Spleen (tissue), 11 donors: ENCODE measurements at regions not wholly inside any gene's neighbourhood (a gene's known extent, or its start where the extent isn't known, plus 50 kb on each side); places are given as distances from the start of the nearest gene placed in this dataset.

Source experiments
- DNase-seq: peaks from one replicate; pipeline ENCODE4 v3.0.0-alpha.2; 2020
- H3K27ac ChIP-seq, 8 donors: fragments of 200-600 bp; sonication (generic) in 7 of 8; 1 replicate in 4 of 8; 2 replicates in 4 of 8; pipeline versions ENCODE4 v1.5.0 to v1.8.0; 2016 to 2021; ENCODE audit warnings: inconsistent platforms in 4 of 8, mild to moderate bottlenecking in 4 of 8, moderate library complexity in 1 of 8
- H3K27me3 ChIP-seq, 7 donors: fragments of 200-600 bp; sonication (generic) in 6 of 7; replicated peaks in 1 of 7; 1 replicate in 4 of 7; 2 replicates in 3 of 7; pipeline versions ENCODE4 v1.5.0 to v1.8.0; 2016 to 2021; ENCODE audit warnings: inconsistent platforms in 3 of 7, mild to moderate bottlenecking in 1 of 7
- H3K36me3 ChIP-seq, 6 donors: fragments of 200-600 bp; sonication (generic) in 5 of 6; 1 replicate in 4 of 6; 2 replicates in 2 of 6; pipeline versions ENCODE4 v1.5.0 to v1.8.0; 2016 to 2021; ENCODE audit warnings: inconsistent platforms in 2 of 6
- H3K4me1 ChIP-seq, 6 donors: fragments of 200-600 bp; sonication (generic) in 5 of 6; 1 replicate in 3 of 6; 2 replicates in 3 of 6; pipeline versions ENCODE4 v1.5.0 to v1.8.0; 2016 to 2021; ENCODE audit warnings: inconsistent platforms in 3 of 6
- H3K4me3 ChIP-seq, 8 donors: fragments of 200-600 bp; sonication (generic) in 7 of 8; 1 replicate in 4 of 8; 2 replicates in 4 of 8; pipeline versions ENCODE4 v1.5.0 to v1.8.0; 2016 to 2021; ENCODE audit warnings: inconsistent platforms in 4 of 8, mild to moderate bottlenecking in 4 of 8, moderate library complexity in 2 of 8
- H3K9me3 ChIP-seq, 8 donors: fragments of 200-600 bp; sonication (generic) in 7 of 8; 1 replicate in 4 of 8; 2 replicates in 4 of 8; pipeline versions ENCODE4 v1.5.0 to v1.8.0; 2016 to 2021; ENCODE audit warnings: inconsistent platforms in 4 of 8
- CTCF ChIP-seq, 11 experiments: fragments of 200-600 bp in 7 of 11; fragments of 450-650 bp in 4 of 11; sonication (generic) in 4 of 11; IDR thresholded peaks in 8 of 11; conservative IDR thresholded peaks in 3 of 11; 1 replicate in 7 of 11; 2 replicates in 4 of 11; pipeline versions ENCODE4 v1.4.0 to v1.8.0; 2016 to 2021; ENCODE audit warnings: antibody characterized with exemption in 11 of 11, inconsistent platforms in 4 of 11, mild to moderate bottlenecking in 1 of 11
- POLR2A ChIP-seq, 3 donors: fragments of 450-650 bp; IDR thresholded peaks; one replicate each; pipeline ENCODE4 v1.5.1; 2017; ENCODE audit warnings: antibody characterized with exemption in 3 of 3, mild to moderate bottlenecking in 1 of 3
- POLR2AphosphoS5 ChIP-seq, 3 donors: sonication (generic); formaldehyde crosslinking; IDR thresholded peaks; one replicate each; pipeline ENCODE4 v1.5.1; 2017; ENCODE audit warnings: antibody characterized with exemption in 3 of 3
- WGBS, 5 donors: extraction: QIAGEN DNeasy Blood & Tissue Kit in 3 of 5; methylation state at CpG; one replicate each; pipeline versions ENCODE4 v1.1.5 to v1.1.7; 2013 to 2018; 5-methylcytosine and 5-hydroxymethylcytosine counted together
- intact Hi-C: fragments of 100-400 bp; cut with DNase I; formaldehyde crosslinking; loops from one replicate; pipeline ENCODE4 v1.15.0; 2023; ENCODE audit warnings: low total_unique reads
- donor health status: healthy with polysubstance abuse.
- donor health status: DM: no; HTN: no; CAD: no; lungs with moderate emphysema.
- donor health status: DM: no; HTN: no; CAD: no.
- donor health status: Bipolar disorder and iron deficiency.
- donor health status: healthy.
- donor health status: DM: no; HTN: no; CAD: no.
- donor health status: DM: yes; HTN: yes; CAD: no.

- H3K4me1 ChIP-seq, result no peaks in the 10 kb centered on the region
- no peak overlapping the region for H3K4me3 ChIP-seq
- intact Hi-C loops, result no loop called here
- H3K9me3 ChIP-seq, result no peaks in the 10 kb centered on the region
- TF ChIP-seq CTCF (IDR thresholded peaks at IDR 0.05 in 8 of 11, conservative IDR thresholded peaks at IDR 0.05 in 3 of 11), result no peak
- no peak for TF ChIP-seq POLR2AphosphoS5 (IDR thresholded peaks at IDR 0.05)
- TF ChIP-seq POLR2A (IDR thresholded peaks at IDR 0.05), result no peak
- H3K27me3 ChIP-seq, result peaks cover 0 to 5% (median 0%) of the 10 kb centered on the region in 7 donors
- no peaks in the 10 kb centered on the region for H3K36me3 ChIP-seq
- DNase-seq, result no peak
- 88 to 93% (median 91%) methylated on average over 5 of the region's 5 CpGs for WGBS, 5 donors
- H3K27ac ChIP-seq, result no peak overlapping the region
These were observed 63.0 kb upstream of the THBS2 start for GRCh38 chr6:169316651-169317050.

DNA sequence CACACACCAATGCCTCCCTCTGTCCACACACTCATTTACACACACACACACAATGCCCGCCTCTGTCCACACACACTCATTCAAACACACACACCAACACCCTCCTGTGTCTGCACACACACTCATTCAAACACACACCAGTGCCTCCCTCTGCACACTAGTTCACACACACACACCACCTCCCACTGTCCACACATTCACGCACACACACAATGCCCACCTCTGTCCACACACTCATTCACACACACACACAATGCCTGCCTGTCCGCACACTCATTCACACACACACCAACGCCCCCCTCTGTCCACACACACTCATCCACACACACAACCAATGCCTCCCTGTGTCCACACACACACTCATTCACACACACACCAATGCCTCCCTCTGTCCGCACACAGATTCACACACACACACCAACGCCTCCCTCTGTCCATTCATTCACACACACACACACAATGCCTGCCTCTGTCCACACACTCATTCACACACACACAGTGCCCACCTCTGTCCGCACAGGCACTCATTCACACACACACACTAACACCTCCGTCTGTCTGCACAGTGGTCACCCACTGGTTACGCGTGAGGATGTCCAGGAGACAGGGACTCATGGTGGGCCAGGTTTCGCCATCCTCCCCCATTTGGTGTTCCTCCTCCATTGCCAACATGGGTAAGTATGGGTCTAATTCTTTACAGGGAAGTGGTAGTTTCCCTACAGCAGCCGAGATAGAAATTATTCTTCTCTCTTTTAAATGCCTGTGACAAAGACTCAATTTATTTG, 62.4 kb upstream of the THBS2 start:
- no peaks in the 10 kb centered on the region for H3K36me3 ChIP-seq
- intact Hi-C loops, result no loop called here
- no peaks in the 10 kb centered on the region for H3K27me3 ChIP-seq
- H3K27ac ChIP-seq, result no peak overlapping the region
- no peaks in the 10 kb centered on the region for H3K4me1 ChIP-seq
- H3K4me3 ChIP-seq, result no peak overlapping the region
- H3K9me3 ChIP-seq, result no peaks in the 10 kb centered on the region
- WGBS, 5 donors, result 87 to 97% (median 92%) methylated on average over 12 of the region's 12 CpGs
- no peak for DNase-seq
- TF ChIP-seq CTCF (IDR thresholded peaks at IDR 0.05 in 8 of 11, conservative IDR thresholded peaks at IDR 0.05 in 3 of 11) (no peak), POLR2AphosphoS5 (IDR thresholded peaks at IDR 0.05) (no peak), POLR2A (IDR thresholded peaks at IDR 0.05) (no peak)

- no peaks in the 10 kb centered on the region for H3K27me3 ChIP-seq
- no peak for TF ChIP-seq POLR2AphosphoS5 (IDR thresholded peaks at IDR 0.05)
- TF ChIP-seq CTCF (IDR thresholded peaks at IDR 0.05 in 8 of 11, conservative IDR thresholded peaks at IDR 0.05 in 3 of 11), result no peak
- no peak for TF ChIP-seq POLR2A (IDR thresholded peaks at IDR 0.05)
- no peaks in the 10 kb centered on the region for H3K36me3 ChIP-seq
- WGBS, 5 donors, result 88 to 96% (median 94%) methylated on average over 22 of the region's 22 CpGs
- no peak overlapping the region for H3K4me3 ChIP-seq
- H3K9me3 ChIP-seq, result no peaks in the 10 kb centered on the region
- intact Hi-C loops, result no loop called here
- no peak for DNase-seq
- H3K27ac ChIP-seq, result no peak overlapping the region
- no peaks in the 10 kb centered on the region for H3K4me1 ChIP-seq
These were observed 59.8 kb upstream of the THBS2 start for GRCh38 chr6:169313347-169314010.

- TF ChIP-seq POLR2A (IDR thresholded peaks at IDR 0.05), result no peak
- TF ChIP-seq POLR2AphosphoS5 (IDR thresholded peaks at IDR 0.05), result no peak
- TF ChIP-seq CTCF (IDR thresholded peaks at IDR 0.05 in 8 of 11, conservative IDR thresholded peaks at IDR 0.05 in 3 of 11), result no peak
- Histone ChIP-seq H3K4me3 (no peak overlapping the region), H3K9me3 (no peaks in the 10 kb centered on the region), H3K27me3 (no peaks in the 10 kb centered on the region), H3K4me1 (no peaks in the 10 kb centered on the region), H3K36me3 (no peaks in the 10 kb centered on the region), H3K27ac (no peak overlapping the region)
- no peak for DNase-seq
- intact Hi-C loops, result no loop called here
- 77 to 89% (median 85%) methylated on average over 14 of the region's 14 CpGs for WGBS, 5 donors
These were observed 59.2 kb upstream of the THBS2 start for GRCh38 chr6:169312658-169313346.
